PFSK-1 (cell line): ENCODE measurements at regions not wholly inside any gene's neighbourhood (a gene's known extent, or its start where the extent isn't known, plus 50 kb on each side); places are given as distances from the start of the nearest gene placed in this dataset.

Experiments
- FOXP2 ChIP-seq: optimal IDR thresholded peaks from 2 replicates; pipeline ENCODE3; 2011; ENCODE audit warnings: borderline replicate concordance, control low read depth, inconsistent platforms; ENCODE audit not compliant: insufficient read depth; ENCODE audit errors: extremely low read length, extremely low read depth
- POLR2AphosphoS5 ChIP-seq: IDR thresholded peaks from 2 replicates; pipeline ENCODE4 v1.6.1; 2012; ENCODE audit warnings: low read depth, mild to moderate bottlenecking, control low read depth, low read length, moderate library complexity
- REST ChIP-seq, 2 experiments: IDR thresholded peaks; 2 replicates each; pipeline versions ENCODE4 v1.6.1 to v1.8.0; 2011 to 2012; ENCODE audit warnings: low read depth in 2 of 2, low read length in 2 of 2, control low read depth in 1 of 2, inconsistent platforms in 1 of 2, mild to moderate bottlenecking in 1 of 2, moderate library complexity in 1 of 2; ENCODE audit not compliant: insufficient read depth in 1 of 2
- SIN3A ChIP-seq: IDR thresholded peaks from 2 replicates; pipeline ENCODE4 v1.6.1; 2012; ENCODE audit warnings: mild to moderate bottlenecking, low read length, moderate library complexity, borderline replicate concordance; ENCODE audit not compliant: insufficient read depth
- TAF1 ChIP-seq: IDR thresholded peaks from 2 replicates; pipeline ENCODE4 v1.6.1; 2012; ENCODE audit warnings: low read length, control low read depth, borderline replicate concordance; ENCODE audit not compliant: insufficient read depth

GRCh38 chr2:11040992-11041391 is 114.3 kb upstream of the SLC66A3 start:
- TF ChIP-seq POLR2AphosphoS5 (no peak), REST (IDR thresholded peaks at IDR 0.05; ENCODE audit: insufficient read depth in 1 of 2, low read depth in 2 of 2, low read length in 2 of 2) (no peak), SIN3A (no peak), TAF1 (no peak), FOXP2 (no peak)

GRCh38 chr2:11042841-11043240 is 112.4 kb upstream of the SLC66A3 start:
- TF ChIP-seq SIN3A, result no peak
- TF ChIP-seq TAF1, result no peak
- no peak for TF ChIP-seq FOXP2
- TF ChIP-seq POLR2AphosphoS5, result no peak
- TF ChIP-seq REST (IDR thresholded peaks at IDR 0.05; ENCODE audit: insufficient read depth in 1 of 2, low read depth in 2 of 2, low read length in 2 of 2), result no peak

- TF ChIP-seq POLR2AphosphoS5 (no peak), SIN3A (no peak), REST (IDR thresholded peaks at IDR 0.05; ENCODE audit: insufficient read depth in 1 of 2, low read depth in 2 of 2, low read length in 2 of 2) (no peak), FOXP2 (no peak), TAF1 (no peak)
These were observed 112.0 kb upstream of the SLC66A3 start for GRCh38 chr2:11043245-11043644.

GRCh38 chr2:11044201-11044600 is 111.1 kb upstream of the SLC66A3 start:
- TF ChIP-seq REST (IDR thresholded peaks at IDR 0.05; ENCODE audit: insufficient read depth in 1 of 2, low read depth in 2 of 2, low read length in 2 of 2) (no peak), FOXP2 (no peak), SIN3A (no peak), TAF1 (no peak), POLR2AphosphoS5 (no peak)

- no peak for TF ChIP-seq SIN3A
- TF ChIP-seq REST (IDR thresholded peaks at IDR 0.05; ENCODE audit: insufficient read depth in 1 of 2, low read depth in 2 of 2, low read length in 2 of 2), result no peak
- no peak for TF ChIP-seq POLR2AphosphoS5
- no peak for TF ChIP-seq FOXP2
- no peak for TF ChIP-seq TAF1
These were observed 110.0 kb upstream of the SLC66A3 start for GRCh38 chr2:11045294-11045693.
